Left ventricle myocardium inferior (tissue), 1 donor: ENCODE measurements at regions not wholly inside any gene's neighbourhood (a gene's known extent, or its start where the extent isn't known, plus 50 kb on each side); places are given as distances from the start of the nearest gene placed in this dataset.
A peak's percentile ranks its signal among the peaks of the same experiment; 100 is the strongest.
"Not testable (repeated sequence)": the region's sequence is repeated elsewhere in the genome, so short reads cannot be mapped to it uniquely, and the experiment has no call there.

Experiments
- DNase-seq: peaks from one replicate; pipeline ENCODE4 v3.0.0-alpha.2; 2020
- H3K27ac ChIP-seq: fragments of 200-600 bp; replicated peaks from 2 replicates; pipeline ENCODE4 v1.8.0; 2021
- H3K27me3 ChIP-seq: fragments of 200-600 bp; 2 replicates; pipeline ENCODE4 v1.8.0; 2021; ENCODE audit warnings: low read depth
- H3K36me3 ChIP-seq: fragments of 200-600 bp; 2 replicates; pipeline ENCODE4 v1.8.0; 2021
- H3K4me1 ChIP-seq: fragments of 200-600 bp; 2 replicates; pipeline ENCODE4 v1.8.0; 2021
- H3K4me3 ChIP-seq: fragments of 200-600 bp; 2 replicates; pipeline ENCODE4 v1.8.0; 2021; ENCODE audit warnings: mild to moderate bottlenecking, moderate library complexity
- H3K9me3 ChIP-seq: fragments of 200-600 bp; replicated peaks from 2 replicates; pipeline ENCODE4 v1.8.0; 2021
- CTCF ChIP-seq: fragments of 200-600 bp; IDR thresholded peaks from 2 replicates; pipeline ENCODE4 v1.8.0; 2021; ENCODE audit warnings: antibody characterized with exemption, mild to moderate bottlenecking, borderline replicate concordance
- intact Hi-C: fragments of 100-400 bp; cut with micrococcal nuclease; formaldehyde crosslinking; loops from one replicate; pipeline ENCODE4 v1.11.0; 2022
- donor health status: DM: no; HTN: yes; CAD: no; lungs with severe emphysema.

DNA sequence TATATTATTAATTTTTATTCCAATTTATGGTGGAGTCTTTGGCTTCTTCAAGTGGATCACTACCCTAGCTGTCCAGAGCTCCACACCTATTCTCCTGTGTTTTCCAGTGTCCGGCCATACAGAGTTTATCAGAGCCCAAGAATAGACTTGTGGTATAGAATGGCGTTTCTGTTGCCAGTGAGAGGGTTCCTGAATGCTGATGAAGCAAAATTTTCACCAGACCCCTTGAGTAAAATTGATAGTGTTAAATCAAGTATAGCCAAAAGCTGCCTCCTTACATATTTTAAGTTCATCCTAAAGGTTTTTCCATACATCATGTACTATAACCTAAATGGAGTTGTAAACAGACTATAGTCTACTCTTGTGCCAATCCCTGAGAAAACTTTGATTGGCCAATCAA lies 171.5 kb upstream of the CHL1 start:
- Histone ChIP-seq H3K9me3 (no peaks in the 10 kb centered on the region), H3K27me3 (peaks cover 46% of the 10 kb centered on the region), H3K36me3 (no peaks in the 10 kb centered on the region), H3K4me3 (no peak overlapping the region), H3K27ac (no peak overlapping the region), H3K4me1 (no peaks in the 10 kb centered on the region)
- intact Hi-C loops = no loop called here
- DNase-seq = no peak
- no peak for TF ChIP-seq CTCF

DNA sequence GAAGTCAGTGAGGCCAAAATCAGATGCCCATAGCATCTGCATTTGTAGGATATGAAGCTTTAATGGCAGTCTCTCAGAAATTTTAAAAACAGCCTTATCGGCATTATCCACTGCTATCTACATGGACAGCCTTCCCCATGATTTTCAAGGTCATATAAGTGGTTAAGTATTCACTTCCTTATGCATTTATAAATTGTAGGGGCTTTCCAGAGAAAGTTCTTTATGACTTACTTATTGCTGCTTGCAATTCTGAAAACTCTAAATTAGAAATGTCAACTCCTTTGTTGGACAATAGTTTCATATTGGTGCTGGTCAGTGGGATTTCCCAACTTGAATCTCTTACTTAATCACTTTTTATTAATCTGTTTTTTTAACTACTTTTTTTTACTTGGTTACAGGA lies 160.6 kb upstream of the CHL1 start:
- H3K36me3 ChIP-seq, H3K27me3 ChIP-seq, H3K4me3 ChIP-seq, DNase-seq, H3K4me1 ChIP-seq, H3K27ac ChIP-seq, H3K9me3 ChIP-seq, intact Hi-C loops: not testable (repeated sequence)

DNA sequence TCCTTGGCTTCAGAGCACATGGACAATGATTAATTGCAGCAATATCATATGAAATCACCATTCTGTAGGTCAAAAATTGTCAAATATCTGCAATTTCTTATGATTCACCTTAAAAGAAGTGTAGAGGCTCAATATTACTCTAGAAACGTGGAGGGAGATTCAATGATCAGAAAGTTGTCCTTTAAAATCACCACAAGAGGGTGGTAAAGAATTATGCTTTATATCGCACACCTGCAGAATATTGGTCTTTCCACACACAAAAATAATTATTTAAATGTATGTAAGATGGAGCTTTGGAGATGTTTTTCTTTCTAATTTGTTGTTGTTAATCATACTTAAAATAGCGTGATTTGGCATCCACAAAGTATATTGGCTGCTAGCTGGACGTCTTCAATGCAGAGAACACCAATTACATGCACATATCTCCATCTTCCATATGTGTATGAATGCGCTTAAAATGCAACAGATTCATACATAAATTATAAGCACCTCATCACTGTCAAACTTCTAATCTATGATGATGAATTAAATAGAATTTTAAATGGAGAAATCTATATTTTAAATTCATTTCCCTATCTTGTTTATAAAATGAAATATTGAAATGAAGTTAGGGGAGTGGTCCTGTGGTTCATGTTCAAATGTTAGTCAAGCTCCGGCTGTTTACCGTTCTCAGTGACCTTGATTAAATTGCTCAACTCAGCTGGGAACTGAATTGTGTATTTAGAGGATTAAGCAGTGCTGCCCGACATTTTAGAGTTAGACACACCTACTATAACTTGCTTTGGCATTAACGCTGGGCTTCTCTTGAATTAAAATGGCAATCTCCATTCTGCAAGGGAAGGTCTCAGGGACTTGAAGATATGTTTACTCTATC lies 153.5 kb upstream of the CHL1 start:
- H3K36me3 ChIP-seq, DNase-seq, H3K4me3 ChIP-seq, intact Hi-C loops, H3K4me1 ChIP-seq, H3K9me3 ChIP-seq, H3K27ac ChIP-seq, H3K27me3 ChIP-seq: not testable (repeated sequence)
- TF ChIP-seq CTCF = peak; percentile 66

- Histone ChIP-seq H3K9me3 (no peaks in the 10 kb centered on the region), H3K36me3 (no peaks in the 10 kb centered on the region), H3K27ac (no peak overlapping the region), H3K4me3 (no peak overlapping the region), H3K27me3 (peaks cover 4% of the 10 kb centered on the region), H3K4me1 (no peaks in the 10 kb centered on the region)
- no peak for DNase-seq
- TF ChIP-seq CTCF = no peak
- intact Hi-C loops = no loop called here
Measured at GRCh38 chr3:44028-44676, 152.4 kb upstream of the CHL1 start.

GRCh38 chr3:44941-45340 lies 151.6 kb upstream of the CHL1 start:
- DNase-seq, intact Hi-C loops: not testable (repeated sequence)

DNA sequence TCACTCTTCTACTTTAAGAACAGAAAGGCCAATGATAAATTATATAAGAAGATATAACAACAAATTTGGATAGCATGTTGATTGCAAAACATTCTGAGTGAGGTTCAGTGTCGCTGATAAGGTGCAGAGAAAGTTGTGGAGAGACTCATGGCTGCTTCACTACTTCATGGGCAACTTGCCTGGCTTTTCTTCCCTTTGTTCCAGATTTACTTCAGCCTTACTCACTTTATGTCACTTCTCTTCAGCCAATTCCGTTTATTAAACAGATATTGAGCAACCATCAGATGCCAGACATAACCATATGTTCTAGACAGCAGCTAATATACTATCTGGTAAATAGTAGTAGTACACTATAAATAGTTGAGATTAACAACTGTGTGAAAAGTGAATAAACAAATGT lies 150.0 kb upstream of the CHL1 start:
- H3K27ac ChIP-seq = no peak overlapping the region
- no peak for DNase-seq
- intact Hi-C loops = no loop called here
- TF ChIP-seq CTCF = no peak
- no peaks in the 10 kb centered on the region for H3K4me1 ChIP-seq
- H3K36me3 ChIP-seq = no peaks in the 10 kb centered on the region
- peaks cover 3% of the 10 kb centered on the region for H3K9me3 ChIP-seq
- no peaks in the 10 kb centered on the region for H3K27me3 ChIP-seq
- H3K4me3 ChIP-seq = no peak overlapping the region

More at GRCh38 chr3:44941-45340, 151.6 kb upstream of the CHL1 start:
- not testable (repeated sequence) for H3K4me3 ChIP-seq, H3K9me3 ChIP-seq, H3K27ac ChIP-seq, H3K36me3 ChIP-seq, H3K27me3 ChIP-seq, H3K4me1 ChIP-seq

DNA sequence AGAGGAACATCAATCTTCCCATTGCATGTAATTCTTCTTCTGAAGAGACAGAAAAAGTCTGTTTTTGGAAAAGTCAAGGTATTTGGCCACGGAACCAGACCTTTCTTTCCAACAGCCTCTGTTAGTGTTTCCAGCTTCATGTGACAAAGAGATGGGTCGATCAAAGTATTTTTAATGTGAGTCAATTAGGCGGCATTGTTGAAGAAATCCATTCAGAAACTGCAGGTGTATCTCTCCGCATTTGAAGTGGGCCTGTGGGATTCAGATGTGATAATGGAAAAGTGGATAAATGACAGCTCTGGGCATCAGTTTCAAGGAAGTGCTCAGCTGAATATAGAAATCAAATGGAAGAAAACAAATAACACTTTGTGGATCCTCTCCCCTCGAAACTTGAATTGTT lies 143.1 kb upstream of the CHL1 start:
- H3K4me1 ChIP-seq, H3K36me3 ChIP-seq, H3K4me3 ChIP-seq, H3K9me3 ChIP-seq, H3K27me3 ChIP-seq, intact Hi-C loops, H3K27ac ChIP-seq, DNase-seq: not testable (repeated sequence)
